Thoracic aorta (tissue), 2 donors: ENCODE measurements at regions not wholly inside any gene's neighbourhood (a gene's known extent, or its start where the extent isn't known, plus 50 kb on each side); places are given as distances from the start of the nearest gene placed in this dataset.
A peak's percentile ranks its signal among the peaks of the same experiment; 100 is the strongest.

Experiments used
- ATAC-seq: fragments of 150-250 bp; one replicate; pipeline ENCODE4 v1.8.0; 2017; ENCODE audit warnings: low read depth; ENCODE audit not compliant: insufficient number of reproducible peaks, low FRiP score
- DNase-seq: peaks from one replicate; pipeline ENCODE4 v3.0.0-alpha.2; 2020; ENCODE audit warnings: low spot score
- H3K27ac ChIP-seq, 2 donors: fragments of 200-600 bp; sonication (generic); 1 replicate in 1 of 2; 2 replicates in 1 of 2; pipeline ENCODE4 v1.5.1; 2016; ENCODE audit warnings: mild to moderate bottlenecking in 2 of 2, moderate library complexity in 2 of 2
- H3K27me3 ChIP-seq: fragments of 200-600 bp; sonication (generic); replicated peaks from 2 replicates; pipeline ENCODE4 v1.6.0; 2016; ENCODE audit warnings: mild to moderate bottlenecking; ENCODE audit not compliant: insufficient read depth
- H3K36me3 ChIP-seq: fragments of 200-600 bp; sonication (generic); one replicate; pipeline ENCODE4 v1.5.1; 2016
- H3K4me1 ChIP-seq, 2 donors: fragments of 200-600 bp; sonication (generic); 1 replicate in 1 of 2; 2 replicates in 1 of 2; pipeline versions ENCODE4 v1.5.1 to v1.6.0; 2016; ENCODE audit warnings: low read depth in 2 of 2, mild to moderate bottlenecking in 1 of 2; ENCODE audit not compliant: control insufficient read depth in 1 of 2
- H3K4me3 ChIP-seq: fragments of 200-600 bp; sonication (generic); 2 replicates; pipeline ENCODE4 v1.5.1; 2016; ENCODE audit warnings: mild to moderate bottlenecking
- H3K9me3 ChIP-seq: fragments of 200-600 bp; sonication (generic); 2 replicates; pipeline ENCODE4 v1.5.1; 2016
- TF ChIP-seq, protein P1 (sequence below): fragments of 200-600 bp; sonication (generic); IDR thresholded peaks from one replicate; pipeline ENCODE4 v1.5.1; 2019; ENCODE audit warnings: antibody characterized with exemption

DNA sequence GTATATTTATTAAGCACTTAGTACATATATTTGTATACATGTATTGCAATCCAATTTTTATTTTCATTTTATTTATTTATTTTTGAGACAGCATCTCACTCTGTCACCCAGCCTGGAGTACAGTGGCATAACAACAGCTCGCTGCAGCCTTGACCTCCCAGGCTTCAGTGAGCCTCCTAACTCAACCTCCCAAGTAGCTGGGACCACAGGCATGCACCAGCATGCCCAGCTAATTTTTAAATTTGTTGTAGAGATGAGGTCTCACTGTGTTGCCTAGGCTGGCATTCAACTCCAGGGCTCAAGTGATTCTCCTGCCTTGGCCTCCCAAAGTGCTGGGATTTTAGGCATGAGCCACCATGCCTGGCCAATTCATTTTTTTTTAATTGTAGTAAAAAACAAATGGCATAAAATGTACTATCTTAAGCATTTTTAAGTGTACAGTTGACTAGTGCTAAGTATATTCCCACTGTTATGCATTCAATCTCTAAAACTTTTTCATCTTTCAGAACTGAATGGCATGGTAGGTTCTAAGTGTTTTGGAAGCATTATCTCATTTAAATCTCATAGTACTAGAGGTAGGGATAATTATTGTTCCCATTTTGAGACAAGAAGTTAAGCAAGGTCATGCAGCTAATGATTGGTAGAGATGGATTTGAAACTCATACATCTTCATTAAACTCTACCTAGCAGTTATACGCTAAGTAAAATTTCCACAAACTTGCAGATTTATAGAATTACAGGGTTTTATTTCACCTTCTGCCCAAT, 264.0 kb upstream of the NFE2L3 start:
- Histone ChIP-seq H3K4me3 (no peak overlapping the region), H3K4me1 (no peaks in the 10 kb centered on the region), H3K36me3 (no peaks in the 10 kb centered on the region), H3K27me3 (peaks cover 8% of the 10 kb centered on the region), H3K27ac (no peak overlapping the region), H3K9me3 (no peaks in the 10 kb centered on the region)
- ATAC-seq (no peak), DNase-seq (no peak)
- TF ChIP-seq, protein P1, sequence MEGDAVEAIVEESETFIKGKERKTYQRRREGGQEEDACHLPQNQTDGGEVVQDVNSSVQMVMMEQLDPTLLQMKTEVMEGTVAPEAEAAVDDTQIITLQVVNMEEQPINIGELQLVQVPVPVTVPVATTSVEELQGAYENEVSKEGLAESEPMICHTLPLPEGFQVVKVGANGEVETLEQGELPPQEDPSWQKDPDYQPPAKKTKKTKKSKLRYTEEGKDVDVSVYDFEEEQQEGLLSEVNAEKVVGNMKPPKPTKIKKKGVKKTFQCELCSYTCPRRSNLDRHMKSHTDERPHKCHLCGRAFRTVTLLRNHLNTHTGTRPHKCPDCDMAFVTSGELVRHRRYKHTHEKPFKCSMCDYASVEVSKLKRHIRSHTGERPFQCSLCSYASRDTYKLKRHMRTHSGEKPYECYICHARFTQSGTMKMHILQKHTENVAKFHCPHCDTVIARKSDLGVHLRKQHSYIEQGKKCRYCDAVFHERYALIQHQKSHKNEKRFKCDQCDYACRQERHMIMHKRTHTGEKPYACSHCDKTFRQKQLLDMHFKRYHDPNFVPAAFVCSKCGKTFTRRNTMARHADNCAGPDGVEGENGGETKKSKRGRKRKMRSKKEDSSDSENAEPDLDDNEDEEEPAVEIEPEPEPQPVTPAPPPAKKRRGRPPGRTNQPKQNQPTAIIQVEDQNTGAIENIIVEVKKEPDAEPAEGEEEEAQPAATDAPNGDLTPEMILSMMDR: no peak

DNA sequence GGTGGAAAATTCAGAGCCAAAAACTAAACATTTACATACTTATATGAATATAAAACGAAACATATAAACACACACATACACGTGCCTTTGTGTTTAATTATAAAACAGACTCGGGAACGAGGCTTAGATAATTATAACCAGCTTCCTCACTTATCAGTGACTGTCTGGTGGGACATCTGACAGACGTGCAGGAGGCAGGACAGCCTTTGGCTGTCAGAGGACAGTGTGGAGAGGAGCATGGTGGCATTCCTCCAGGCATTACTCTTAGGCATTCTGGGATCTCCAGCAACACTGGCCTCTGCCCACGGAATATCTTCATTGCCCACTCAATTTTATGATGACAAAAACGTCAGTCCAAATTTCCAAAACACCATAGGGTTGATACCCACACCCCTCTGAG, 262.2 kb upstream of the NFE2L3 start:
- TF ChIP-seq, protein P1: no peak
- no peaks in the 10 kb centered on the region for H3K9me3 ChIP-seq
- H3K4me1 ChIP-seq: no peaks in the 10 kb centered on the region
- H3K36me3 ChIP-seq: no peaks in the 10 kb centered on the region
- no peak overlapping the region for H3K27ac ChIP-seq
- no peak overlapping the region for H3K4me3 ChIP-seq
- peaks cover 8% of the 10 kb centered on the region for H3K27me3 ChIP-seq
- no peak for ATAC-seq
- no peak for DNase-seq

- H3K4me1 ChIP-seq: peaks cover 0 to 3% of the 10 kb centered on the region in 2 donors
- no peak overlapping the region for H3K4me3 ChIP-seq
- DNase-seq: no peak
- H3K36me3 ChIP-seq: no peaks in the 10 kb centered on the region
- TF ChIP-seq, protein P1: no peak
- H3K27me3 ChIP-seq: peaks cover 8% of the 10 kb centered on the region
- no peak overlapping the region for H3K27ac ChIP-seq
- H3K9me3 ChIP-seq: no peaks in the 10 kb centered on the region
- no peak for ATAC-seq
Measured at GRCh38 chr7:25891591-25891990, 260.4 kb upstream of the NFE2L3 start.

- no peak for DNase-seq
- TF ChIP-seq, protein P1: no peak
- Histone ChIP-seq H3K27me3 (peaks cover 8% of the 10 kb centered on the region), H3K9me3 (no peaks in the 10 kb centered on the region), H3K4me1 (peaks cover 0 to 3% of the 10 kb centered on the region in 2 donors), H3K36me3 (no peaks in the 10 kb centered on the region), H3K4me3 (peak overlapping the region; percentile 64), H3K27ac (no peak overlapping the region)
- ATAC-seq: no peak
Measured at GRCh38 chr7:25893436-25893835, 258.6 kb upstream of the NFE2L3 start.

- H3K27ac ChIP-seq: no peak overlapping the region
- TF ChIP-seq, protein P1: no peak
- H3K9me3 ChIP-seq: no peaks in the 10 kb centered on the region
- no peak overlapping the region for H3K4me3 ChIP-seq
- ATAC-seq (no peak), DNase-seq (no peak)
- no peaks in the 10 kb centered on the region for H3K36me3 ChIP-seq
- peaks cover 0 to 3% of the 10 kb centered on the region in 2 donors for H3K4me1 ChIP-seq
- H3K27me3 ChIP-seq: peaks cover under 1% of the 10 kb centered on the region
Measured at GRCh38 chr7:25894002-25894901, 257.7 kb upstream of the NFE2L3 start.
